Left forelimb (tissue), 1 donor: ENCODE measurements at regions not wholly inside any gene's neighbourhood (a gene's known extent, or its start where the extent isn't known, plus 50 kb on each side); places are given as distances from the start of the nearest gene placed in this dataset.

ENCODE experiments used
- DNase-seq: peaks from one replicate; pipeline ENCODE4 v3.0.0-alpha.2; 2018; ENCODE audit warnings: low spot score

- DNase-seq = no peak
Measured at GRCh38 chr18:40949114-40949950, 1005.7 kb upstream of the PIK3C3 start.

- DNase-seq = no peak
Measured at GRCh38 chr18:40944576-40944975, 1010.5 kb upstream of the PIK3C3 start.

GRCh38 chr18:40939656-40940515 lies 1015.1 kb upstream of the PIK3C3 start:
- DNase-seq = no peak

DNA sequence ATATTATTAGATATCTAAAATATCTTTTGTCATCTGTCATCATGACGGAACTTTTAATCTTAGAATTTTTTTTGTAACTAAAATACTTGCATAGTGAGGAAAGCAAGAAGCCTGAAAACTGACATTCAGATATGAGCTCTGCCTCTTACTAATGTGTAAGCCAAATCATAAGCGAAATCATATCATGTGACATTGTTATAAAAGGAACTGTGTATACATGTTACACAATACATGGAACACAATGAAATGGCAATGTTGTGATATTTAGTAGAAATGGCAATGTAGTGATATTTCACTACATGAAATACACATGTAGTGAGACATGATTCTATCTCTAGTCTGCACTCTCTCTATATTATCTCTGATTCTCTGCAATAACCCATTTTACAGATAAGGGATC lies 1016.4 kb upstream of the PIK3C3 start:
- no peak for DNase-seq

DNA sequence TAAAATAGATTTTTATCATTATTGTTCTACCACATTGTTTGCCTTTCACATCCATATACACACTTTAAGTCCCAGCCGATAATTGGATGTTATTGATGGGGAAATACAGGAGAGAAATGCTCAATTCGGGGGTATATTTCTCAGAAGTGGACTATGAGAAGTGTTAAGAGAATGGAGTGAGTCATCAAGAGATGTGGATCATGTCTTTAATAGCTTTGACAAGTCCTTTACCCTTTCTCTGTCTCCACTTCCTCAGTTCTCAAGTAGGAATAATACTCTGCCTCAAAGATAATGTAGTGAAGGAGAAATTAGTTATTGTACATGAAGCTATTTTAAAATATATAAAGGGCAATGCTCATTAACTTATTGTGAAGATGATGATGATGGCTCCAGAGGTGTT lies 1017.6 kb upstream of the PIK3C3 start:
- no peak for DNase-seq

DNA sequence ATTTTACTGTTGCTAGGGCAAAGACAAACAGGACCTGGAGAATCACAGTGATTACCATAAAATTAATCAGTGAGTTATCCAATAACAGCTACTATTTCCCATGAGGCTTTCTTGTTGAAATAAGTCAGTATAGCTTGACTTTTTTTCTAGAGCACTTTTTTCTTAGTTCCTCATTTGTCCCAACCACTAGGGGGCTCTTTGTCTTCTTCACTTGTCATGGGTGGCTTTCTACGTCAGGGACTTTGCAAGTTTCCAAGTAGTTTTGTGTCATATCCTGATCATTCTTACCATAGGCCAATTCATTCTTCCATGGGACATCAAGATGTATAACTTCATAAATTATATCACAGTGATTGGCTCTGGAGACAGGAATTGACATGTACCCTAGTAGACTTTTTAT lies 1019.6 kb upstream of the PIK3C3 start:
- DNase-seq = no peak

- DNase-seq = no peak
Measured at GRCh38 chr18:40932862-40933261, 1022.2 kb upstream of the PIK3C3 start.

DNA sequence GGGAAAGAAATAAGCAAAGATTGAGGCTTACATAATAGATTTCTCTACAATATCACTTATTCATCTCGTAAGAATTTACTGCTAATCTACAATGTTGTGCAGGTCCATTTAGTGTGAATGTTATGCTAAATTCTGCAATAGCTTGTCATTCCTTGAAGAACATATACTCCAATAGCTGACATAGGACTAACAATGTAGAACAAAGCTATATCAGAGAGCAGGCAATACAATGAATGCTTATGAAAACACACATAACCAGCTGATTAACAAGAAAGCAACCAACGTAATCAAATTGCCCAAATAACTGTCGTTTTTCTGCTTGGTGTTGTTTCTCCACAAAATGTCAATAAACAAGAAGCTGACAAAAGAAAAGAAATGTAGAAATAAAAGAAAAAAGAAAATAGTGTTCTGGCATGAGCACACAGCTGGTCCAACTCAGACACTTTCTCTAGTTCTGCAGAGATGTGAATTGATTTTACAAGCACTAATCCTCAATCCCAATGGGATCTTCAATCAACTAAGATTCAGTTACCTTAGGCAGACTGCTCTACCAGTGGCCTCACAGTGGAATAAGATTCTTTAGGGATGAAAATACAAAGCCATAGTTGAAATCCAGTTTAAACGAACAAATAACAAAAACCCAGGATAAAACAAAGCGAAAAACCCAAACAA lies 1024.7 kb upstream of the PIK3C3 start:
- no peak for DNase-seq

GRCh38 chr18:40929399-40929798 lies 1025.6 kb upstream of the PIK3C3 start:
- DNase-seq = no peak

DNA sequence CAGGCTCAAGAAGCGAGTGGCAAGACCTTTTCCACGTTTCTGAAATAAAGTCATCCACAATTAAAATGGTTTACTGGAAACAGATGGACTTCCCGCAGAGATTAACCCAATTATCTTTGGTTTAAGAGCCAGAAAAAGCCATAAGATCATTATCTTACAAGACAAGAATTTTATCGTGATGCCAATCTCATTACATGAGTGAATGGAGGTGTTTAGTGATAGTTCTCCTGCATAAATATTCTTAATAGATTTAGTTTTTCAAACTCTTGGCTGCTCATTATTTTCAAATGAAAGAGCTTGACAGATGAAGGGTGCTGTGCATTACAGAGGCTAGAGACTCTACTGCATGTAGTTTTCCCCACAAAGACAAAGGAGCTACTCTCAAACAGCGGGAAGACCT lies 1028.4 kb upstream of the PIK3C3 start:
- DNase-seq = no peak

DNA sequence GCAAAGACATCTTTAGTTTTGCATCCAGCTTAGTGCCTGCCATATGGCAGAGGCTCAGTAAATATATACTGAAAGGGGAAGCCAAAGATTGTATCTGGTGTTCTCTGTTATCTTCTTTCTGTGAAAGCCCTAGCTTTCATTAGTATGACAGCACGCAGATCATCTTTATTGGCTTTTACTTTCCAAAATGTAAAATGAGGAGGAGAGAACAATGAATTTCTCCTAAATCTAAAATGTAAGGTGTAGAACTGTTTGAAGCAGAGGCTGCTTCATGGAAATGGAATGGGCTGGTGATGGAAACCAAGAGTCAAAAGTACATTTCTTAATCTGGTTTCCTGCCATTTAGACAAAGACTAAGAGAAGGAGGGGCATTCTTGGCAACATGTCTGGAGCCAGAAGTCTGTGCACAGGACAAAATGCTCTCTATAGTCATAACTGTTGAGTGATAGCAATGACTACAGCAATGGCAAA lies 1029.9 kb upstream of the PIK3C3 start:
- no peak for DNase-seq

- DNase-seq = no peak
Measured at GRCh38 chr18:40921845-40922629, 1033.0 kb upstream of the PIK3C3 start.

DNA sequence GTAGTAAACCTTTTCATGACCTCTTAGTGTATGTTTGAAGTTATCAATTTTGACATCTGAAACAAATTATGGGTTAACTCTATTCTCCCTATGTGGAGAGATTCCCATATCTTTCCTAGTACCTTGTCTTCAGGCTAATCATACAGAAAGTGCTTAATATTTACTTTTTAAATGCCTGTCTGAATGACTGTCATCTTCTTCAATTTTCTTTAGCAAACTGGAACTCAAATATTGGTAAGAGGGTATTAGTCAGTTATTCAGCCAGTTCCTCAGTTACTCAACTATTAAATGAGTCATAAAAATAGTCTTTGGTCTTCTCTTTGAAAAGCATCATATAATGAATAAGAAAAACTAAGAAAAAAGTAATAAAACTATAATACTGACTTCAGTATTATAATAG lies 1038.0 kb upstream of the PIK3C3 start:
- no peak for DNase-seq

GRCh38 chr18:40915724-40916123 lies 1039.3 kb upstream of the PIK3C3 start:
- no peak for DNase-seq

- DNase-seq = no peak
Measured at GRCh38 chr18:40911582-40912254, 1043.3 kb upstream of the PIK3C3 start.

DNA sequence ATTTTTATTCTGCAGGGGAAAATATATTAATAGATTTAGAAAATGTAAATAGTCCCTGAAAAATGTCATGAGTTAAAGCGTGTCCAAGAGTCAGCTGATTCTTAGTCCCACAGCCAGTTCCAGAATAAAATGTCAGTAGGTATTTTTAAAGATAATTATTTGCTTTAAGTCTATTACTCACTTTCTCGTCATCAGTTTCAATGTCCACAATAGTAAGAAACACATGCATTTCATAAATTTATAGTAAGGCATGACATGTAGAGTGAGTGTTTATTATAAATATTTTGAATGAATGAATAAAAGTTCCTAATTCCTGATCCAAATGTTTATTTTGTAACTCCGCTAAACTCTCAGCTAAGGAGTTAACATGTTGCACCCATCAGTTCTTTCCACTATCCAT lies 1044.0 kb upstream of the PIK3C3 start:
- DNase-seq = no peak

DNA sequence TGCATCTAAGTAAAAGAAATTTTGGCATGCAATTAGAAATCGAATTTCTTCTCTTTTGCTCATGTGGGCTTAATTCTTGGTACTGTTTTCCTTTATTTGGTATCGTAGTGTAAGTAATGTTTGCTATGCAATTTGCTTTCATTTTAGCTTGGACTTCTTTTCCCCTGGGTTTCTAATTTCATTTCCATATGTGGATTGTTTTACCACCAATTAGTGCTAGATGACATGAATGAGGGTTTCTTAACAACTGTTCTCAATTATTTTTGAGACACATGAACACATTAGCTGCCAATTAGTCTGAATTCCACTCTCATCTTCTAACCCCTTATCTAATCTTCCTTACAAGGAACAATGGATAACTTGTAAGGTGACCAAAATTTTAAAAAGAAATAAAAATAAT lies 1047.2 kb upstream of the PIK3C3 start:
- no peak for DNase-seq

DNA sequence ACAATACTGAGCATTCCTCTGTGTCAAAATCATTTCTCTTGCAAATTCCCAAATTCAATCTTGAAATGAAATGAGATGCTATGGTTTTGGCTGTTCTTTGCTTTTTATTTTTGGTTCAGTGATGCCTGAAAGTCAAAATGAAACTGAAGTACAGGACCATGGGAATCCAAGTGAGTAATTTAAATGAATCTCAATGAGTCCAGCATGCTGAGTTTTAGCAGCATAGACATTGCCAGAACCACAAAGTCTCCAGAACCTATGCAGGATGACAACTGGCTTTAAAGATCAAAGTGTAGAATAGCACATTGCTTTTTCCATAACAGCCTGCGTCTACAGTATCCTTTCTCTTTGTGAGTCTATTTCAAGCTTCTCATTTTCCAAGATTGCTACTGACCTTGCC lies 1050.7 kb upstream of the PIK3C3 start:
- DNase-seq = no peak

DNA sequence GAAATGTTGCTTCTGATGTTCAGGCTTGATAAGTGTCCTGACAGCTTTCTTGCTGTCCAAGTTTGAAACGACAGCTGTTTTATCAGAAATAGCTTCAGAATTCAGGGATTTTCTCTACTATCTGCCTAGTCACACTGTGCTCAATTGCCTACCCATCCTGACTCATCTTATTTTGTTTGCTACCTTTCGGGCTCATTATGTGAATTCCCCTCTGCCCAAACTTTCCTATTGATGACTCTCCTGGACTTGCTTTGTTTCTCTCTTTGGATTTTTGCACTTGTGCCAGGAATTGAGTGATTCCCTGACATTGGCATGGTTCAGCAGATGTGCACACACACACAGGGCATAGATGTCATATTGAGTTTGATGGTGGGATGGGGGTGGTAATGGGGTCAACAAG lies 1052.6 kb upstream of the PIK3C3 start:
- no peak for DNase-seq

GRCh38 chr18:40897884-40898283 lies 1057.2 kb upstream of the PIK3C3 start:
- no peak for DNase-seq

- no peak for DNase-seq
Measured at GRCh38 chr18:40883271-40883670, 1071.8 kb upstream of the PIK3C3 start.
